Endothelial cell of umbilical vein (primary cell): ENCODE measurements at regions not wholly inside any gene's neighbourhood (a gene's known extent, or its start where the extent isn't known, plus 50 kb on each side); places are given as distances from the start of the nearest gene placed in this dataset.

Experiments
- EZH2 ChIP-seq: IDR thresholded peaks from 2 replicates; pipeline ENCODE4 v1.6.1; 2012; ENCODE audit warnings: borderline replicate concordance, low read depth, mild to moderate bottlenecking, moderate library complexity, low read length, inconsistent platforms; ENCODE audit not compliant: severe bottlenecking
- FOS ChIP-seq: IDR thresholded peaks from 2 replicates; pipeline ENCODE4 v1.6.1; 2011; ENCODE audit warnings: mild to moderate bottlenecking, low read length, moderate library complexity, borderline replicate concordance; ENCODE audit not compliant: insufficient read depth
- JUN ChIP-seq: IDR thresholded peaks from 2 replicates; pipeline ENCODE4 v1.6.1; 2011; ENCODE audit warnings: borderline replicate concordance, low read depth; ENCODE audit not compliant: insufficient read length, insufficient read depth
- MYC ChIP-seq: IDR thresholded peaks from one replicate; pipeline ENCODE4 v1.6.1; 2011; ENCODE audit warnings: mild to moderate bottlenecking, low read depth, low read length
- POLR2A ChIP-seq: IDR thresholded peaks from 2 replicates; pipeline ENCODE4 v1.6.1; 2012; ENCODE audit warnings: low read depth, mild to moderate bottlenecking, control low read depth, low read length
- POLR2AphosphoS5 ChIP-seq: IDR thresholded peaks from 2 replicates; pipeline ENCODE4 v1.6.1; 2012; ENCODE audit warnings: low read depth, mild to moderate bottlenecking, control low read depth, low read length, moderate library complexity; ENCODE audit not compliant: insufficient read depth
- TF ChIP-seq, protein P1 (sequence below), 2 donors: IDR thresholded peaks; 1 replicate in 1 of 2; 2 replicates in 1 of 2; pipeline ENCODE4 v1.5.1; 2011; ENCODE audit warnings: low read length in 2 of 2, mild to moderate bottlenecking in 2 of 2, moderate library complexity in 2 of 2, control low read depth in 1 of 2, inconsistent platforms in 1 of 2, low read depth in 1 of 2; ENCODE audit not compliant: insufficient read depth in 1 of 2; ENCODE audit errors: extremely low read depth in 1 of 2
- TF ChIP-seq, protein P2 (sequence below): IDR thresholded peaks from 2 replicates; pipeline ENCODE4 v1.6.1; 2011; ENCODE audit not compliant: insufficient read depth, insufficient read length

DNA sequence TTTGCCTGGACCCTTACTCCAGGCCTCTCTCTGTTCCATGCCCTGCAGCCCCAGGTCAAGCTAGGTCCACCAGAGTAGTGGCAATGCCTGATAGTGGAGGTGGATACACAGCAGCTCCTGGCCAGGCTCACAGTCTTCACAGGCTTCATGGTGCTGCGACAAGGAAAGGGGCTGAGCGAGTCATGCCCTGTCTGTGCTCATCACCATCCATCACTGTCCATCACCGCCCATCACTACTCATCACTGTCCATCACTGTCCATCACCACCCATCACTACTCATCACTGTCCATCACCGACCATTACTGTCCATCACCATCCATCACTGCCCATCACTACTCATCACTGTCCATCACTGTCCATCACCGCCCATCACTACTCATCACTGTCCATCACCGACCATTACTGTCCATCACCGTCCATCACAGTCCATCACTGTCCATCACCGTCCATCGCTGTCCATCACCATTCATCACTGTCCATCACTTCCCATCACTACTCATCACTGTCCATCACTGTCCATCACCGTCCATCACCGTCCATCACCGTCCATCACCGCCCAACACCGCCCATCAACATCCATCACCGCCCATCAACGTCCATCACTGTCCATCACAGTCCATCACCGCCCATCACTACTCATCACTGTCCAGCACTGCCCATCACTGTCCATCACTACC lies 57.1 kb upstream of the OTOS start:
- TF ChIP-seq, protein P1, sequence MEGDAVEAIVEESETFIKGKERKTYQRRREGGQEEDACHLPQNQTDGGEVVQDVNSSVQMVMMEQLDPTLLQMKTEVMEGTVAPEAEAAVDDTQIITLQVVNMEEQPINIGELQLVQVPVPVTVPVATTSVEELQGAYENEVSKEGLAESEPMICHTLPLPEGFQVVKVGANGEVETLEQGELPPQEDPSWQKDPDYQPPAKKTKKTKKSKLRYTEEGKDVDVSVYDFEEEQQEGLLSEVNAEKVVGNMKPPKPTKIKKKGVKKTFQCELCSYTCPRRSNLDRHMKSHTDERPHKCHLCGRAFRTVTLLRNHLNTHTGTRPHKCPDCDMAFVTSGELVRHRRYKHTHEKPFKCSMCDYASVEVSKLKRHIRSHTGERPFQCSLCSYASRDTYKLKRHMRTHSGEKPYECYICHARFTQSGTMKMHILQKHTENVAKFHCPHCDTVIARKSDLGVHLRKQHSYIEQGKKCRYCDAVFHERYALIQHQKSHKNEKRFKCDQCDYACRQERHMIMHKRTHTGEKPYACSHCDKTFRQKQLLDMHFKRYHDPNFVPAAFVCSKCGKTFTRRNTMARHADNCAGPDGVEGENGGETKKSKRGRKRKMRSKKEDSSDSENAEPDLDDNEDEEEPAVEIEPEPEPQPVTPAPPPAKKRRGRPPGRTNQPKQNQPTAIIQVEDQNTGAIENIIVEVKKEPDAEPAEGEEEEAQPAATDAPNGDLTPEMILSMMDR (IDR thresholded peaks at IDR 0.05; ENCODE audit: extremely low read depth in 1 of 2, insufficient read depth in 1 of 2, low read depth in 1 of 2, low read length in 2 of 2), result no peak
- TF ChIP-seq POLR2A (no peak), EZH2 (no peak), MYC (no peak), FOS (no peak), POLR2AphosphoS5 (no peak), JUN (no peak)
- TF ChIP-seq, protein P2, sequence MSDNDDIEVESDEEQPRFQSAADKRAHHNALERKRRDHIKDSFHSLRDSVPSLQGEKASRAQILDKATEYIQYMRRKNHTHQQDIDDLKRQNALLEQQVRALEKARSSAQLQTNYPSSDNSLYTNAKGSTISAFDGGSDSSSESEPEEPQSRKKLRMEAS, result no peak
